ENCODE measurements at regions not wholly inside any gene's neighbourhood (a gene's known extent, or its start where the extent isn't known, plus 50 kb on each side); places are given as distances from the start of the nearest gene placed in this dataset.
"Not testable (repeated sequence)": the region's sequence is repeated elsewhere in the genome, so short reads cannot be mapped to it uniquely, and the experiment has no call there.

DNA sequence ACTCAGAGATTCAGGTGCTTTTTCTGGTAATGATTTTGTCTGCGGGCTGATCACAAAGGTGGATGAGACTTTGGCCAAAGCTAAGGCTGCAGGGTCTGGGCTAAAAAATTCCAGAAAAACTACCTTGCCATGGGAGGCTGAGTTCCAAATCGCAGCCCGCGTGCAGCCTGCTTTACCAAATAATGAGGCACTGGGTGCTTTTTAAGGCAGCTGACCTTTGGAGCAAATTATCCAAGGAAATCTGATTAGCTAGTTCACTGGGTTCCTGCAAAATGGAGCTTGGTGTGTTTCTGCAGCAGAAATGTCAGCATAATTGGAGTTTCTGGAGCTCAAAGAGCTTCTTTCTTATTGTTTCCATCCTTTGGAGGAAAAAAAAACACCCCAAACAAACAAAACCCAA is 156.6 kb downstream of the NPIPA7 start:
- H3K27ac Mint-ChIP-seq, H3K27me3 Mint-ChIP-seq, H3K4me1 Mint-ChIP-seq, H3K4me3 Mint-ChIP-seq, H3K9me3 Mint-ChIP-seq, H3K36me3 Mint-ChIP-seq: not testable (repeated sequence)

DNA sequence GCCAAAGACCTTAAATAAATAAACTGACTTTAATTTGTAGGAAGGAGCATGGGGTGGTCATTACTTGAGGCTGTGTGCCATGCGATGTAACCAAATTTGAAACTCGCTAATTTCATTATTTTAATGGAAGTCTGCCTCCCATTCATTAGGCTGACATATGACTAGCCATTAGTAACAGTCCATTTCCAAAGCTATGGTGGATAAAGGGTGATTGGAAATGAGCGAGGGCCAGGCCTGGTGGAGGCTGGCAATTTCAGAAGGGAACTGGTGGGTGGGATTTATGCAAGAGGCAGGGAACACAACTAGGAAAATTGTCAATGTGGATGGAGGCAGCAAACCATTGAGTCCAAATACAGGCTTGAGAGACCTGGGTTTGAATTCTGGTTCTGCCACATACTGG is 157.2 kb downstream of the NPIPA7 start:
- not testable (repeated sequence) for H3K36me3 Mint-ChIP-seq, H3K4me3 Mint-ChIP-seq, H3K27ac Mint-ChIP-seq, H3K4me1 Mint-ChIP-seq, H3K27me3 Mint-ChIP-seq, H3K9me3 Mint-ChIP-seq

DNA sequence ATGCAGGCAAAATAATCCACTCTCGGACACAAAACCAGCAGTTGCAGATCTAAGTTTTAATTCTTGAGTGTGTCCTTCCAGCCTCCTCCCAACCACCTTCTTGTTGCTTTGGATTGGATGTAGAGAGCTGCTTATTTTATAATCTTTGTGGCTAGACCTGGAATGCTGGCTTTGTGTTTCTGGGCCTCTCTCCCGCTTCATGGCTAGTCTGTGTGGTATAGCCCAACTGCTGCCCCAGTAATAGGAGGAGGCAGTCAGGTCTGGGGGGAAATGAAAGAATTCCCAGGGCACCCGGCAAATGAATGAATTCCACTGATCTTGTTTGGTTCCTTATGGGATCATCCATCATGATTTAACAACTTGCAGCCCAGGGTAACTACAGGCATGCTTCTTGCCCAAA is 170.8 kb downstream of the NPIPA7 start:
- H3K36me3 Mint-ChIP-seq, H3K9me3 Mint-ChIP-seq, H3K4me1 Mint-ChIP-seq, H3K27ac Mint-ChIP-seq, H3K4me3 Mint-ChIP-seq, H3K27me3 Mint-ChIP-seq: not testable (repeated sequence)

DNA sequence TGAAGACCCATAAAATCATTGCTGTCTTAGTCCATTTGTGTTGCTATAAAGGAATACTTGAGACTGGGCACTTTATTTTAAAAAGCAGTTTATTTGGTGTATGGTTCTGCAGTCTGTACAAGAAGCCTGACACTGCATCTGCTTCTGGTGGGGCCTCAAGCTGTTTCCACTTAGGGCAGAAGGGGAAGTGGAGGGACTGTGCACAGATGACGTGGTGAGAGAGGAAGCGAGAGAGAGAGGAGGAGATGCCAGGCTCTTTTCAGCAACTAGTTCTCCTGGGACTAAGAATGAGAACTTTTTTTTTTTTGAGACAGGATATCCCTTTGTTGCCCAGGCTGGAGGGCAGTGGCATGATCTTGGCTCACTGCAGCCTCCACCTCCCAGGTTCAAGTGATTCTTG is 171.9 kb downstream of the NPIPA7 start:
- H3K36me3 Mint-ChIP-seq, H3K4me1 Mint-ChIP-seq, H3K9me3 Mint-ChIP-seq, H3K27ac Mint-ChIP-seq, H3K27me3 Mint-ChIP-seq, H3K4me3 Mint-ChIP-seq: not testable (repeated sequence)

DNA sequence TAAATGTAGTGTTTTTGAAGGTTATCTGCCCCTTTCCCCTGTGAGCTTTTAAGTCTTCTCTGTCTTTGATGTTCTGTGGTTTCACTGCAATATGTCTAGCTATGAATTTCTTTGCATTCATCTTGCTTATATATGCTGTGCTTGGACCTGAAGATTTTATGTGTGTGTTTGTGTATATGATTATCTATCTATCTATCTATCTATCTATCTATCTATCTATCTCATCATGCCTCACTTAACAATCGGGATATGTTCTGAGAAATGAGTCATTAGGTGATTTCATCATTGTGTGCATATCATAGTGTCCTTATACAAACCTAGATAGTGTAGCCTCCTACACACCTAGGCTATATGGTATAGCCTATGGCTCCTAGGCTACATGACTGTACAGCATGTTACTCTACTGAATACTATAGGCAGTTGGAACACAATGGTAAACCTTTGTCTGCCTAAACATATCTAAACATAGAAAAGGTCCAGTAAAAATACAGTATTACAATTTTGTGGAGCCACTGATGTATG is 173.9 kb downstream of the NPIPA7 start:
- H3K9me3 Mint-ChIP-seq, H3K4me1 Mint-ChIP-seq, H3K27ac Mint-ChIP-seq, H3K4me3 Mint-ChIP-seq, H3K36me3 Mint-ChIP-seq, H3K27me3 Mint-ChIP-seq: not testable (repeated sequence)

- H3K27ac Mint-ChIP-seq, H3K27me3 Mint-ChIP-seq, H3K9me3 Mint-ChIP-seq, H3K4me3 Mint-ChIP-seq, H3K36me3 Mint-ChIP-seq, H3K4me1 Mint-ChIP-seq: not testable (repeated sequence)
Observed at GRCh38 chr16:16559179-16559740, 180.3 kb downstream of the NPIPA7 start.

DNA sequence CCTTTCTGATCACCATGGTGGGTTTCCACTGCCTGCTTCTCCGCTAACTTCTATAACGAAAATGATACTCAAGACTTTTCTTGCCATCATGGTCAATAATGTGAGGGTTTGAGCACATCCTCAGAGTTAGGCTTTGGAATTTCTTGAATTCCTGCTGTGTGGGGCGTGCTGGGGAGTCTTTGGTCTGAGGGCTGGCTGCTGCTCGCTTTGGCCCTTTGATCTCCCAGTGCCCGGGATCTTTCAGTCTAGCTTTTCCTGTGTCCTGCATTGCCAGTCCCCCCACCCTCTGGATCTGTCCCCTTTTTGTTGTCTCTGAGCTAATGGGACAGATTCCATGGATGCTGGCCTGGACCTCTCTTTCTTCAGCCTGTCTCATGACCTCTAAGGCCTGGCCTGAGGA is 182.6 kb downstream of the NPIPA7 start:
- H3K9me3 Mint-ChIP-seq, H3K36me3 Mint-ChIP-seq, H3K27me3 Mint-ChIP-seq, H3K4me1 Mint-ChIP-seq, H3K4me3 Mint-ChIP-seq, H3K27ac Mint-ChIP-seq: not testable (repeated sequence)

- not testable (repeated sequence) for H3K4me3 Mint-ChIP-seq, H3K27me3 Mint-ChIP-seq, H3K9me3 Mint-ChIP-seq, H3K4me1 Mint-ChIP-seq, H3K27ac Mint-ChIP-seq, H3K36me3 Mint-ChIP-seq
Observed at GRCh38 chr16:16563962-16564361, 185.0 kb downstream of the NPIPA7 start.

GRCh38 chr16:16565326-16565725 is 186.4 kb downstream of the NPIPA7 start:
- H3K9me3 Mint-ChIP-seq, H3K27ac Mint-ChIP-seq, H3K27me3 Mint-ChIP-seq, H3K4me1 Mint-ChIP-seq, H3K4me3 Mint-ChIP-seq, H3K36me3 Mint-ChIP-seq: not testable (repeated sequence)

- H3K9me3 Mint-ChIP-seq, H3K4me1 Mint-ChIP-seq, H3K27ac Mint-ChIP-seq, H3K27me3 Mint-ChIP-seq, H3K36me3 Mint-ChIP-seq, H3K4me3 Mint-ChIP-seq: not testable (repeated sequence)
Observed at GRCh38 chr16:16570055-16570454, 191.1 kb downstream of the NPIPA7 start.

DNA sequence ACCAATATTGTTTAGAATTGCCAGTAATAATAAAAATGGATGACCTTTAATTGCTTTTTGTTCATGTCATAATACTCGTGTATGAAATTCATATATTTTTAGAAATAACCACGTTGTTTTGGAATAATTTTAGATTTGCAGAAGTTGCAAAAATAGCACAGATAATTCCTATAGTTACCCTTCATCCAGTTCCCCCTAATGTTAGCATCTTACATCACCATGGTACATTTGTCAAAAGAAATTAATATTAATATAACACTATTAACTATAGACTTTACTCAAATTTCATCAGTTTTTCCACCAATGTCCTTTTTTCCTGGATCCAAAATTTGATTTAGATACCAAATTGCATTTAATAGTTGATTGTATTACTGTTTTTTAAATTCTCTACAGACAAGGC is 191.9 kb downstream of the NPIPA7 start:
- H3K9me3 Mint-ChIP-seq, H3K4me3 Mint-ChIP-seq, H3K4me1 Mint-ChIP-seq, H3K36me3 Mint-ChIP-seq, H3K27me3 Mint-ChIP-seq, H3K27ac Mint-ChIP-seq: not testable (repeated sequence)

DNA sequence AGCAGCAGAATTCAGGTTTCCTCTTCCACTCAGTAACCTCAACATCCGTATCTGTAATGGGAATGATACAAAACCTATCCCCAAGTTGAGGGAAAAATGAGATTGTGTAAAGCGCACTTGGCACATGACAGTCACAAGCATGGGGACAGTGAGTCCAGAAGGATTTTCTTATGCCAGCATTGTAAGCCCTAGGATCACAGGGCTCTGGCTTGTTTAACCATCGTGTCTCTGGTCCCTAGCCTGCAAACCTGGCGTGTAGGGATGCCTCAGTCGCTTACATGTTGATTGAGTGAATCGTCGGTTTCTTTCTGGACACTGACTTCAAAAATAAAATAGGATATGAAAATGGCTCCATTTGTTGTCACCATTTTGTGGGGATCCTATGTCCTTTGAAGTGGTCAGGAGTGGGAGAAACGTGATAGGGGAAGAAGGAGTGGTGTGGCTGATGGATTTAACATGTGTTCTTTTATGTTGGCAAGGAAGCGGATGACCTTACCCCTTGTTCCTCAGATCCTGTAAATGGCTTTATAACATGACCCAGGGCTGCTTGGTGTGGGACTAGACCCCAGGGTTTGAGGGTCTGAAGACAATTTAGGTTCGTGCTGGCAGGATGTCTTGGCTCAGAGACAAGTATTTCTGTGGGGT is 193.3 kb downstream of the NPIPA7 start:
- not testable (repeated sequence) for H3K4me1 Mint-ChIP-seq, H3K27me3 Mint-ChIP-seq, H3K36me3 Mint-ChIP-seq, H3K4me3 Mint-ChIP-seq, H3K27ac Mint-ChIP-seq, H3K9me3 Mint-ChIP-seq

GRCh38 chr16:16577062-16577461 is 198.1 kb downstream of the NPIPA7 start:
- not testable (repeated sequence) for H3K9me3 Mint-ChIP-seq, H3K36me3 Mint-ChIP-seq, H3K4me1 Mint-ChIP-seq, H3K27ac Mint-ChIP-seq, H3K4me3 Mint-ChIP-seq, H3K27me3 Mint-ChIP-seq

DNA sequence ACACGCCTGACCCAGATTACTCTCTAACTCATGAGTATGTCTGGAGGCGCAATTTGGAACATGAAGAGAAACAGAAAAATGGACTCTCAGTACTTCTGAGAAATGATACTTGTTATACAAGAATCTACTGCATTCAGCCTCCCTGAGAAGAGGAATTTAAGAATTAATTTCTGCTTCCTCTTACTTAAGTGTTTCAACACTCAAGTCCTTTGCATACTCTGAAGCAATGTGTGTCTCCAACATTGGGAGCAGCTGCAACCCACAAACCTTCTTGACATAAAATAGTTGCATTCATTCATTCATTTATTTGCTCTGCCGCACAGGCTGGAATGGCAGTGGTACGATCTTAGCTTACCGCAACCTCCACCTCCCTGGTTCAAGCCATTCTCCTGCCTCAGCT is 199.8 kb downstream of the NPIPA7 start:
- Mint-ChIP-seq H3K27me3 (peaks cover 1% of the 10 kb centered on the region), H3K4me3 (no peak overlapping the region), H3K36me3 (no peaks in the 10 kb centered on the region), H3K27ac (no peak overlapping the region), H3K4me1 (no peaks in the 10 kb centered on the region), H3K9me3 (peaks cover 0 to 4% (median 4%) of the 10 kb centered on the region in 3 donors)

DNA sequence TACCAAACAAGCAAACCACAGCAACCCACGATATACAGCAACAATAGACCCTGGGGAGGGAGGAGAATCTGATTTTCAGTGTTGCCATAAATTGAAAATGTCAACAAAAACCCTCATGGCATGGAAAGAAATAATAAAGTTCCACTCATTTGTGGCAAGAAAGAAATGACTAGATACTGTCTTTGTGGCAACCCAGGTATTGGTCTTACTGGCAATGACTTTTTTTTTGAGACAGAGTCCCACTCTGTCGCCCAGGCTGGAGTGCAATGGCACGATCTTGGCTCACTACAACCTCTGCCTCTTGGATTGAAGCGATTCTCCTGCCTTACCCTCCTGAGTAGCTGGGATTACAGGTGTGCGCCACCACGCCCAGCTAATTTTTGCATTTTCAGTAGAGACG is 204.0 kb downstream of the NPIPA7 start:
- H3K4me1 Mint-ChIP-seq: not testable (repeated sequence)

DNA sequence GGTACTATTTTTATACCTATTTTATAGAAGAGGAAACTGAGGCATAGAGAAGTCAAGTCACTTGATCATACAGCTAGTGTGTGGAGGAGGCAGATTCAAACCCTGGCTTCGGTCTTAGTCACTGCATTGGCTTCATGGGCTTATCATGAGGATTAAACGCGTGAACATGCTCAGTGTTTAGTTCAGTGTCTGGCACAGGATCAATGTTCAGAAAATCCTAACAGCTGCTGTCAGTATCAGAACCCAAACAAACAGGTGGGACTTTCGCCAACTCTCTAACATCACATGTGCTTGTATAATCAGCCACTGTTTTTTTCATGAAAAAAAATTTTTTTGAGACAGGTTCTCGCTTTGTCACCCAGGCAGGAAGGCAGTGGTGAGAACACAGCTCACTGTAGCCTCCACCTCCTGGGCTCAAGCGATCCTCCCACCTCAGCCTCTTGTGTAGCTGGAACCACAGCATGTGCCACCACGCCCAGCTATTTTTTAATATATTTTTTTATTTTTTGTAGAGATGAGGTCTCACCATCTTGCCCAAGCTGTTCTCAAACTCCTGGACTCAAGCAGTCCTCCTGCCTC is 207.2 kb downstream of the NPIPA7 start:
- H3K36me3 Mint-ChIP-seq, H3K9me3 Mint-ChIP-seq: not testable (repeated sequence)

More for the DNA sequence above, 204.0 kb downstream of the NPIPA7 start:
- H3K36me3 Mint-ChIP-seq, H3K4me3 Mint-ChIP-seq, H3K27ac Mint-ChIP-seq, H3K9me3 Mint-ChIP-seq, H3K27me3 Mint-ChIP-seq: not testable (repeated sequence)

DNA sequence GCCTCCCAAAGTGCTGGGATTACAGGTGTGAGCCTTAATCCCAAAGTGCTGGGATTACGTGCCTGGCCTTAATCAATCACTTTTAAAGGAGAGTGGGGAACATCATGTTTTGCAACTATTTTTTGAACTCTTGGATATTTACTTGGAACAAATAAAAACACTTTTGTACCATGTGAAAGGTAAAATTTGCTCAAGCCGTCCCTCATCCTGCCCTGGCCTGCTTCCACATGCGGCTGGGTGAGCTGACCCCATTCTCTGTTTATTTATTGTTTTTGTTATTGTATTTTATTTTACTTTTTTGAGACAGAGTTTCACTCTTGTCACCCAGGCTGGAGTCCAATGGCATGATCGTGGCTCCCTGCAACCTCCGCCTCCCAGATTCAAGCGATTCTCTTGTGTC is 208.0 kb downstream of the NPIPA7 start:
- H3K27me3 Mint-ChIP-seq, H3K9me3 Mint-ChIP-seq, H3K27ac Mint-ChIP-seq, H3K4me3 Mint-ChIP-seq, H3K36me3 Mint-ChIP-seq, H3K4me1 Mint-ChIP-seq: not testable (repeated sequence)

More for the DNA sequence above, 207.2 kb downstream of the NPIPA7 start:
- H3K27ac Mint-ChIP-seq, H3K27me3 Mint-ChIP-seq, H3K4me3 Mint-ChIP-seq, H3K4me1 Mint-ChIP-seq: not testable (repeated sequence)
